ENCODE measurements at regions not wholly inside any gene's neighbourhood (a gene's known extent, or its start where the extent isn't known, plus 50 kb on each side); places are given as distances from the start of the nearest gene placed in this dataset.

DNA sequence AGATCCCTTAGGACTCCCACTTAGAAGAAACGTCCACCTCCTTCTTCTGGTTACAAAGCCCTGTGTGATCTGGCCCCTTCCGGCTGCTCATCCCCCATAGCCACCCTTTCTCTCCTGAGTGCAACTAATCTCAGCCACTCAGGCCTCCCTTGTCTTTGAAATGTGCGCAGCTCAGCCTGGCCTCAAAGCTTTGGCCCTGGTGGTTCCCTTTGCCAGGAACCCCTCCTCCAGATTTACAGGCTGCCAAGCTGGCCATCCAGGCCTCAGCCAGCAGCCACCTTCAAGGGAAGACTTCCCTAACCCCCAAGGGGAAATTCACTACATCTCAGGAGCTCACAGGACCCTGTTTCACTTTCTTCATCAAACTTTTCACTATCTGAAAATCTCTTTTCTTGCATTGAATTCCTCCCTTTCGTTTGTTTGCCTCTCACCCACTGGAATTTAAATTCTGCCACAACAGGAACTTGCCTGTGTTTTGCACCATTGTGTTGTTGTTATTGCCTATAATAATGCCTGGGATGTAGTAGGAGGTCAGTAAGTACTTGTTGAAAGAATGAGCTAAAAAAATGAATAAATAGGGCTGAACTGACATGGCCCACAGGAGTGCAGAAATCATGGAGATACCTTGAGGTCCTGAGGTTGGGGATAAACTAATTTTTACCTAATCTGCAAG, 109.5 kb upstream of the PFN2 start:
- no peak overlapping the region for H3K27ac ChIP-seq (ENCODE audit: low read depth, low read length)
- WGBS, 2 experiments (ENCODE audit: extremely low coverage in 1 of 2, insufficient coverage in 1 of 2, insufficient read length in 1 of 2, insufficient replicate concordance in 2 of 2, low coverage in 1 of 2, low lambda C conversion rate in 2 of 2, missing lambda C conversion rate in 1 of 2): 89% methylated on average over 4 of the region's 4 CpGs; no CpG with 5 or more reads in 1 of the 2 experiments
- FAIRE-seq: no peak
- TF ChIP-seq, protein P1, sequence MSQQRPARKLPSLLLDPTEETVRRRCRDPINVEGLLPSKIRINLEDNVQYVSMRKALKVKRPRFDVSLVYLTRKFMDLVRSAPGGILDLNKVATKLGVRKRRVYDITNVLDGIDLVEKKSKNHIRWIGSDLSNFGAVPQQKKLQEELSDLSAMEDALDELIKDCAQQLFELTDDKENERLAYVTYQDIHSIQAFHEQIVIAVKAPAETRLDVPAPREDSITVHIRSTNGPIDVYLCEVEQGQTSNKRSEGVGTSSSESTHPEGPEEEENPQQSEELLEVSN (IDR thresholded peaks at IDR 0.05): no peak
- TF ChIP-seq FOSL1 (IDR thresholded peaks at IDR 0.05; ENCODE audit: insufficient read depth, low read depth, low read length) (no peak), POLR2A (IDR thresholded peaks at IDR 0.05; ENCODE audit: control extremely low read depth in 1 of 2, low read depth in 2 of 2, low read length in 2 of 2) (no peak), NRF1 (IDR thresholded peaks at IDR 0.05; ENCODE audit: low read depth, low read length) (no peak), EGR1 (IDR thresholded peaks at IDR 0.05; ENCODE audit: borderline replicate concordance, low read depth, low read length) (no peak), PHF8 (conservative IDR thresholded peaks at IDR 0.05; ENCODE audit: low read depth, low read length) (no peak), POLR2AphosphoS5 (IDR thresholded peaks at IDR 0.05; ENCODE audit: low read depth, low read length) (no peak), EP300 (IDR thresholded peaks at IDR 0.05; ENCODE audit: borderline replicate concordance in 1 of 2, low read depth in 2 of 2, low read length in 2 of 2) (no peak), RFX5 (IDR thresholded peaks at IDR 0.05; ENCODE audit: borderline replicate concordance, low read depth, low read length) (no peak), CBX5 (IDR thresholded peaks at IDR 0.05; ENCODE audit: low read depth, low read length) (no peak), GABPA (IDR thresholded peaks at IDR 0.05; ENCODE audit: borderline replicate concordance, insufficient read depth, low read length) (no peak), BACH1 (IDR thresholded peaks at IDR 0.05; ENCODE audit: low read length) (no peak)
- TF ChIP-seq, protein P2, sequence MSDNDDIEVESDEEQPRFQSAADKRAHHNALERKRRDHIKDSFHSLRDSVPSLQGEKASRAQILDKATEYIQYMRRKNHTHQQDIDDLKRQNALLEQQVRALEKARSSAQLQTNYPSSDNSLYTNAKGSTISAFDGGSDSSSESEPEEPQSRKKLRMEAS (IDR thresholded peaks at IDR 0.05): no peak

More for the DNA sequence above, 109.5 kb upstream of the PFN2 start:
- Histone ChIP-seq H4K5ac (ENCODE audit: insufficient read length, low read depth, low read length) (no peak overlapping the region), H2BK5ac (ENCODE audit: low read depth, low read length) (no peak overlapping the region), H2BK20ac (ENCODE audit: low read length) (no peak overlapping the region), H4K20me1 (replicated peaks in 1 of 2; ENCODE audit: control insufficient read depth in 1 of 2, insufficient read depth in 2 of 2, low read length in 2 of 2) (no peaks in the 10 kb centered on the region), H3K9me3 (ENCODE audit: insufficient read depth in 2 of 2, low read depth in 1 of 2, low read length in 1 of 2) (peaks cover 3 to 7% of the 10 kb centered on the region in 2 experiments; a peak in 1 of 4 replicates), H3K14ac (ENCODE audit: insufficient read length) (no peak overlapping the region), H3K79me1 (ENCODE audit: low read depth, low read length) (no peaks in the 10 kb centered on the region), H2AFZ (ENCODE audit: low read length) (no peak overlapping the region), H3K23ac (ENCODE audit: insufficient read length) (no peak overlapping the region), H3K9ac (replicated peaks in 1 of 4; ENCODE audit: extremely low read depth in 1 of 4, low read depth in 3 of 4, low read length in 3 of 4) (no peak overlapping the region), H4K8ac (ENCODE audit: extremely low read depth, insufficient read depth, low read length) (no peak overlapping the region), H3K4me3 (ENCODE audit: extremely low read depth in 1 of 4, insufficient read depth in 2 of 4, low read depth in 3 of 4, low read length in 4 of 4) (no peak overlapping the region), H3K4me2 (ENCODE audit: insufficient read depth in 1 of 2, low read depth in 2 of 2, low read length in 2 of 2) (no peak overlapping the region), H2BK120ac (replicated peaks; ENCODE audit: low read depth, low read length) (no peak overlapping the region), H2BK12ac (ENCODE audit: low read depth, low read length) (no peak overlapping the region), H3K56ac (replicated peaks; ENCODE audit: insufficient read length, low read depth, low read length) (no peak overlapping the region), H3K79me2 (ENCODE audit: control insufficient read depth in 1 of 2, insufficient read depth in 2 of 2, low read length in 2 of 2) (no peaks in the 10 kb centered on the region), H3K36me3 (ENCODE audit: control insufficient read depth in 2 of 4, insufficient read depth in 4 of 4, low read length in 3 of 4) (no peaks in the 10 kb centered on the region), H3K4me1 (replicated peaks in 1 of 4; ENCODE audit: control insufficient read depth in 3 of 4, insufficient read depth in 4 of 4, low read length in 3 of 4) (peaks cover 0 to 3% (median under 1%) of the 10 kb centered on the region in 4 experiments; a peak in 2 of 7 replicates), H2AK5ac (ENCODE audit: low read depth, low read length) (no peak overlapping the region), H3K4ac (replicated peaks; ENCODE audit: insufficient read length, low read depth, low read length) (no peak overlapping the region), H2BK15ac (ENCODE audit: low read length) (no peak overlapping the region), H3K23me2 (ENCODE audit: low read depth, low read length) (no peaks in the 10 kb centered on the region; the same call in 1 of the 2 replicates), H3K18ac (ENCODE audit: extremely low read depth, low read length) (peak overlapping the region; percentile 9; the same call in 1 of the 2 replicates), H4K91ac (replicated peaks; ENCODE audit: insufficient read length, low read length) (no peak overlapping the region), H3K27me3 (replicated peaks in 1 of 4; ENCODE audit: control insufficient read depth in 3 of 4, extremely low read depth in 1 of 4, insufficient read depth in 3 of 4, low read length in 3 of 4) (no peaks in the 10 kb centered on the region)
- CTCF ChIA-PET (ENCODE audit: partially characterized antibody): interaction anchor here (0.9 to 1.3 kb wide), 3 partner anchors 11 to 99 kb away, joined by 3 to 4 read pairs (median 3); no protein-coding TSS in a partner anchor
- no peak for DNase-seq (ENCODE audit: low read depth in 1 of 2, low spot score in 2 of 2)
- POLR2A ChIA-PET (ENCODE audit: partially characterized antibody): no interaction called here
